ENCODE measurements at regions not wholly inside any gene's neighbourhood (a gene's known extent, or its start where the extent isn't known, plus 50 kb on each side); places are given as distances from the start of the nearest gene placed in this dataset.

DNA sequence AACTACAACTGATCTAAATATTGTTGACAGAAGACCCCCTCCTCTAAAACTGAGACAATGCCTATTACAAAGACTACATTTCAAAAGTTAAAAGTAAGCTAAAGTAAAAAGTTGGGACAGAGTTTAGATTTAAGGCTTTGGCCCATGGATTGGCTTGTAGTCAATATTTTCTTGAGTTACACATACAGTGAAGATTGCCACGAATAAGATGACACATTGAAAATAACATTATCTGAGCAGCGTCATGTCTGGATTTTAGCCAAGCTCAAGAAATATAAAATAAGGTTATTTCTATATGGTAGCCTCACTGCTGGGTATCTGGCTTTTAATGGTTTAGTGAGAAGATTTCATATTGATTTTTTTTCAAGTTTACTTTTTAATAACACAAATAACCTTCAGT lies 266.2 kb upstream of the LDB2 start:
- H3K36me3 ChIP-seq (ENCODE audit: control insufficient read depth in 4 of 4, insufficient read depth in 4 of 4, low read length in 4 of 4): no peaks in the 10 kb centered on the region
- no peaks in the 10 kb centered on the region for H3K27me3 ChIP-seq (ENCODE audit: control insufficient read depth in 3 of 3, insufficient read depth in 3 of 3, low read length in 2 of 3)
- H3K4me3 ChIP-seq: no peak overlapping the region
- H3K27ac ChIP-seq (ENCODE audit: low read depth in 1 of 2, low read length in 1 of 2): no peak overlapping the region
- TF ChIP-seq, protein P1, sequence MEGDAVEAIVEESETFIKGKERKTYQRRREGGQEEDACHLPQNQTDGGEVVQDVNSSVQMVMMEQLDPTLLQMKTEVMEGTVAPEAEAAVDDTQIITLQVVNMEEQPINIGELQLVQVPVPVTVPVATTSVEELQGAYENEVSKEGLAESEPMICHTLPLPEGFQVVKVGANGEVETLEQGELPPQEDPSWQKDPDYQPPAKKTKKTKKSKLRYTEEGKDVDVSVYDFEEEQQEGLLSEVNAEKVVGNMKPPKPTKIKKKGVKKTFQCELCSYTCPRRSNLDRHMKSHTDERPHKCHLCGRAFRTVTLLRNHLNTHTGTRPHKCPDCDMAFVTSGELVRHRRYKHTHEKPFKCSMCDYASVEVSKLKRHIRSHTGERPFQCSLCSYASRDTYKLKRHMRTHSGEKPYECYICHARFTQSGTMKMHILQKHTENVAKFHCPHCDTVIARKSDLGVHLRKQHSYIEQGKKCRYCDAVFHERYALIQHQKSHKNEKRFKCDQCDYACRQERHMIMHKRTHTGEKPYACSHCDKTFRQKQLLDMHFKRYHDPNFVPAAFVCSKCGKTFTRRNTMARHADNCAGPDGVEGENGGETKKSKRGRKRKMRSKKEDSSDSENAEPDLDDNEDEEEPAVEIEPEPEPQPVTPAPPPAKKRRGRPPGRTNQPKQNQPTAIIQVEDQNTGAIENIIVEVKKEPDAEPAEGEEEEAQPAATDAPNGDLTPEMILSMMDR (IDR thresholded peaks at IDR 0.05; ENCODE audit: control extremely low read depth, extremely low read depth): no peak
- WGBS, 2 donors: 76 to 79% methylated on average over 2 of the region's 2 CpGs
- ATAC-seq (ENCODE audit: insufficient read depth, low FRiP score) (no peak), DNase-seq (peak in 1 of 3 donors; percentile 47)
- peaks cover 0 to 8% (median 2%) of the 10 kb centered on the region in 4 donors for H3K9me3 ChIP-seq (ENCODE audit: control insufficient read depth in 4 of 4, insufficient read depth in 3 of 4, low read length in 3 of 4)
- H3K4me1 ChIP-seq (ENCODE audit: control insufficient read depth in 5 of 5, insufficient read depth in 5 of 5, low read length in 5 of 5): peaks cover 0 to 2% (median 0%) of the 10 kb centered on the region in 5 donors
- H3K9ac ChIP-seq (ENCODE audit: insufficient read depth in 1 of 2, low read length in 2 of 2): no peak overlapping the region

DNA sequence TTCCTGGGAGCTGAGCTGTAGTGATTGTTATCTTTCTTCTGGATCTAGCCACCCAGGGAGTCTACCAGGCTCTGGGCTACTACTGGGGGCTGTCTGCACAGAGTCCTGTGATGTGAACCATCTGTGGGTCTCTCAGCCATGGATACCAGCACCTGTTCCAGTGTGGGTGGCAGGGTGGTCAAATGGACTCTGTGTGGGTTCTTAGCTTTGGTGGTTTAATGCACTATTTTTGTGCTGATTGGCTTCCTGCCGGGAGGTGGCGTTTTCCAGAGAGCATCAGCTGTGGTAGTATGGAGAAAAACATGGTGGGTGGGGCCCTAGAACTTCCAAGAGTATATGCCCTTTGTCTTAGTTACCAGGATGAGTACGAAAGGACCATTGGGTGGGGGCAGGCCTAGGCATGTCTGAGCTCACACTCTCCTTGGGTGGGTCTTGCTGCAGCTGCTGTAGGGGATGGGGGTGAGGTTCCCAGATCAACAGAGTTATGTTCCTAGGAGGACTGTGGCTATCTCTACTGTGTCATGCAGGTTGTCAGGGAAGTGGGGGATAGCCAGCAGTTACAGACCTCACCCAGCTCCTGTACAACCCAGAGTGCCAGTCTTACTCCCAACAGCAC lies 264.8 kb upstream of the LDB2 start:
- no peak overlapping the region for H3K9ac ChIP-seq (ENCODE audit: insufficient read depth in 1 of 2, low read length in 2 of 2)
- H3K27me3 ChIP-seq (ENCODE audit: control insufficient read depth in 3 of 3, insufficient read depth in 3 of 3, low read length in 2 of 3): no peaks in the 10 kb centered on the region
- WGBS, 2 donors: 91 to 92% methylated on average over 3 of the region's 3 CpGs
- no peak for ATAC-seq (ENCODE audit: insufficient read depth, low FRiP score)
- H3K27ac ChIP-seq (ENCODE audit: low read depth in 1 of 2, low read length in 1 of 2): no peak overlapping the region
- TF ChIP-seq, protein P1 (IDR thresholded peaks at IDR 0.05; ENCODE audit: control extremely low read depth, extremely low read depth): no peak
- DNase-seq: no peak
- H3K9me3 ChIP-seq (ENCODE audit: control insufficient read depth in 4 of 4, insufficient read depth in 3 of 4, low read length in 3 of 4): peaks cover 0 to 10% (median 2%) of the 10 kb centered on the region in 4 donors
- H3K4me1 ChIP-seq (ENCODE audit: control insufficient read depth in 5 of 5, insufficient read depth in 5 of 5, low read length in 5 of 5): no peaks in the 10 kb centered on the region
- no peak overlapping the region for H3K4me3 ChIP-seq
- no peaks in the 10 kb centered on the region for H3K36me3 ChIP-seq (ENCODE audit: control insufficient read depth in 4 of 4, insufficient read depth in 4 of 4, low read length in 4 of 4)

DNA sequence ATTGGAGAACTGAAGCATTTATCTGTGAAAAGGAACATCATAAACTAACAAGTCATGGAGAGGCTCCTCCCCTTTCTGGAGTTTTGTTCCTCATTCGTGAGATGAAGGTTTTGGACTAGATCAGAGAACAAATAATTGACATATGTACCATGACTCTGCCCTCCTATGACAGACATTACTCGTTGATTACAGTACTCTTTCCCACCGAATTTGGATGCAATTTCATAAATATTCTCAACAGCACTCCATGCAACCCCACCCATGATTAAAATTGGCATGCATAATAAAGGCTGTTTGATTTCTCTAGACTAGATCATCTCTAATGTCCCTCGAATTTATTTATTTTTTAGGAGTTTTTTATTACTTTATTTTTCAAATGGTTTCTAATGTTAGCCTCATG lies 258.9 kb upstream of the LDB2 start:
- no peaks in the 10 kb centered on the region for H3K27me3 ChIP-seq (ENCODE audit: control insufficient read depth in 3 of 3, insufficient read depth in 3 of 3, low read length in 2 of 3)
- H3K27ac ChIP-seq (ENCODE audit: low read depth in 1 of 2, low read length in 1 of 2): no peak overlapping the region
- DNase-seq: no peak
- ATAC-seq (ENCODE audit: insufficient read depth, low FRiP score): no peak
- H3K4me1 ChIP-seq (ENCODE audit: control insufficient read depth in 5 of 5, insufficient read depth in 5 of 5, low read length in 5 of 5): no peaks in the 10 kb centered on the region
- WGBS, 2 donors: 78 to 82% methylated on average over 4 of the region's 4 CpGs
- H3K36me3 ChIP-seq (ENCODE audit: control insufficient read depth in 4 of 4, insufficient read depth in 4 of 4, low read length in 4 of 4): no peaks in the 10 kb centered on the region
- peaks cover 0 to 10% (median 3%) of the 10 kb centered on the region in 4 donors for H3K9me3 ChIP-seq (ENCODE audit: control insufficient read depth in 4 of 4, insufficient read depth in 3 of 4, low read length in 3 of 4)
- H3K4me3 ChIP-seq: no peak overlapping the region
- no peak overlapping the region for H3K9ac ChIP-seq (ENCODE audit: insufficient read depth in 1 of 2, low read length in 2 of 2)
- TF ChIP-seq, protein P1 (IDR thresholded peaks at IDR 0.05; ENCODE audit: control extremely low read depth, extremely low read depth): no peak

DNA sequence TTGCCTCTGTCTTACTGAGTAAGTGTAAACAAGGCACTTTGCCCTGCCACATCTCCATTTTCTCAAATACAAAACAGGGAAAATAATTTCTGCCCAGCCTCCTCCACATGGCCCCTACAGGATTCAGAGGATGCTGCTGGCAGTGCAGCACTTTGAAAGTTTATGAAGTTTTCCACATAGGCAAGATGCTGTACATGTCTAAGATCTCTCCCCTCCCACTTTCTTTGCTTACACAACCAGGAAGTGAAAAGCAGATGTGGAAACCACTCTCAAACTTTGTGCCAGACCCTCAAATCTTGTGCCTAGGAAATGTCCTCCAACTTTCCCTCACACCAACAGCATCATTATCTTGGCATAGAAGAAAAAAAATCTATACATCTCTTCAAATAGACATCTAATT lies 257.0 kb upstream of the LDB2 start:
- Histone ChIP-seq H3K36me3 (ENCODE audit: control insufficient read depth in 4 of 4, insufficient read depth in 4 of 4, low read length in 4 of 4) (no peaks in the 10 kb centered on the region), H3K4me3 (no peak overlapping the region), H3K9me3 (ENCODE audit: control insufficient read depth in 4 of 4, insufficient read depth in 3 of 4, low read length in 3 of 4) (peaks cover 0 to 3% (median 1%) of the 10 kb centered on the region in 4 donors), H3K27me3 (ENCODE audit: control insufficient read depth in 3 of 3, insufficient read depth in 3 of 3, low read length in 2 of 3) (no peaks in the 10 kb centered on the region), H3K4me1 (ENCODE audit: control insufficient read depth in 5 of 5, insufficient read depth in 5 of 5, low read length in 5 of 5) (no peaks in the 10 kb centered on the region), H3K9ac (ENCODE audit: insufficient read depth in 1 of 2, low read length in 2 of 2) (no peak overlapping the region), H3K27ac (ENCODE audit: low read depth in 1 of 2, low read length in 1 of 2) (no peak overlapping the region)
- TF ChIP-seq, protein P1 (IDR thresholded peaks at IDR 0.05; ENCODE audit: control extremely low read depth, extremely low read depth): no peak
- no peak for ATAC-seq (ENCODE audit: insufficient read depth, low FRiP score)
- no peak for DNase-seq
